Fibroblast of villous mesenchyme (primary cell): ENCODE measurements at regions not wholly inside any gene's neighbourhood (a gene's known extent, or its start where the extent isn't known, plus 50 kb on each side); places are given as distances from the start of the nearest gene placed in this dataset.

ENCODE experiments used
- DNase-seq: peaks from one replicate; pipeline ENCODE4 v3.0.0-alpha.2; 2010; ENCODE audit warnings: low read depth
- H3K4me3 ChIP-seq: 2 replicates; pipeline ENCODE4 v1.5.1; 2011; ENCODE audit warnings: low read depth, mild to moderate bottlenecking, low read length
- CTCF ChIP-seq: IDR thresholded peaks from 2 replicates; pipeline ENCODE4 v1.5.1; 2012; ENCODE audit warnings: low read depth, mild to moderate bottlenecking, low read length; ENCODE audit not compliant: insufficient read depth

- TF ChIP-seq CTCF = no peak
- no peak for DNase-seq
Measured at GRCh38 chrX:141759238-141759637, 60.7 kb upstream of the SPANXD start.

GRCh38 chrX:141760761-141761160 is 62.2 kb upstream of the SPANXD start:
- DNase-seq = peak; percentile 0
- TF ChIP-seq CTCF = no peak
- H3K4me3 ChIP-seq = no peak overlapping the region

More at GRCh38 chrX:141759238-141759637, 60.7 kb upstream of the SPANXD start:
- H3K4me3 ChIP-seq = no peak overlapping the region

GRCh38 chrX:141787655-141788054 is 50.5 kb upstream of the MAGEC3 start:
- DNase-seq = no peak
- TF ChIP-seq CTCF = no peak
- no peak overlapping the region for H3K4me3 ChIP-seq
